NCI-H774 (cell line): ENCODE measurements at regions not wholly inside any gene's neighbourhood (a gene's known extent, or its start where the extent isn't known, plus 50 kb on each side); places are given as distances from the start of the nearest gene placed in this dataset.
"Not testable (repeated sequence)": the region's sequence is repeated elsewhere in the genome, so short reads cannot be mapped to it uniquely, and the experiment has no call there.

Experiments
- DNase-seq: peaks from one replicate; lab custom pipeline; 2025; lab: John Stamatoyannopoulos, UW

DNA sequence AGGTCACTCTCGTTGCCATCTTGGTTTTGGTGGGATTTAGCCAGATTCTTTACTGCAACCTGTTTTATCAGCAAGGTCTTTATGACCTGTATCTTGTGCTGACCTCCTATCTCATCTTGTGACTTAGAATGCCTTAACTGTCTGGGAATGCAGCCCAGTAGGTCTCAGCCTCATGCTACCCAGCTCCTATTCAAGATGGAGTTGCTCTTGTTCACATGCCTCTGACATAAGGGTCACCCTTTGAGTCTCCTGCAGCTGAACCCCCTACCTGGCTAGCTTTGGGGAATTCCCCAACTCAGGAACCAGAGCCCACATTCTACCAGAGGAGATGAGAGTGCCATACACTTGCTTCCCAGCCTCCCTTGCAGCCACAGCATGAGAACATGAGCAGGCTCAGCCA, 123.0 kb upstream of the ARHGEF3 start:
- not testable (repeated sequence) for DNase-seq

DNA sequence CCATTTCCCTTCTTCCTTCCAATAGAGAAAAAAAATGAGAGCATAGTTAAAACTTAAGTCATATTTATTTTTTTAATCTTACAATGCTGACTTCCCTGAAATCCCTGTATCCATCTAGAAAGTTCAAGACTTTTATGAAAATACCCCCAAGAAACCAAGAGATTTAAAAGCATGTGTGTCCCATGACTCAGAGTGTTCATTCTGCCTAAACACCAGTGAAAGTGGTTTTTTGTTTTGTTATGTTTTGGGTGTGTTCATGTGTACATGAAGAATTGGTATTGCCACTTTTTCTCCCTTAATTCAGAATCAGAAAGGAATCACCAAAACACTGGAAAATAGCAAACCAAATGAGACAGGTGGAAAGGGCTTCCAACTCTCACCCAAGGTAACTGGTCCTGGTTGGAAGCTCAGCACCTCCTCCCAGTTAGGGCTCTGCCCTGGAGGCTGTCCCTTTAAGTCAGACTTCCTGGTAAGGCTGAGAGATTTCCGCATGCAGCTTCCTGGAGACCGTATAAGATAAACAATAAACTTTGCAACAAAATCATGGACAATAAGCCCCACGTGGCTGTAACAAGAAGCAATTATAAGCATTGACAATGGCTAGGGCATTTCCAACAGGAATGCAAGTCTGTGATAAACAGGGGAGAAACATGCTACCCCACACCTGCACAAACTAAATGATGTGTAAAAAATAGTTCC, 121.9 kb upstream of the ARHGEF3 start:
- DNase-seq: no peak

GRCh38 chr3:56921573-56922453, 120.1 kb upstream of the ARHGEF3 start:
- DNase-seq: no peak

DNA sequence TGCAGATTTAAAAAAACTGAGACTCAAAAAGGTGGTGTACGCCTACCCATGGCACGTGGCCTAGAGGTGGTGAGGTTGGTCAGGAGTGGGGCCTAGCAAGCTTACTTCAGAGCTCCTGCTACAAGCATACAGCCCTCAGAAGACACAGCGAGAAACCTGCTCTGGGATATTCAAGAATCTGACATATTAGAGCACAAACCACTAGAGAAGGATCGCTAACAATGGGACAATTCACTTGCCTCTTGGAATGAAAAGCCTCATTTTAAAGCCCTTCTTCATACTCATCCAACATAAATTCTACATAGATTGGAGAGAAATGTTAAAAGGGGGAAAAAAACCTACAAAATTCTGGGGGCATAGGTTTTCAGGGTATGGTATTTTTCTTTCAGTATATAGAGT, 118.0 kb upstream of the ARHGEF3 start:
- no peak for DNase-seq

DNA sequence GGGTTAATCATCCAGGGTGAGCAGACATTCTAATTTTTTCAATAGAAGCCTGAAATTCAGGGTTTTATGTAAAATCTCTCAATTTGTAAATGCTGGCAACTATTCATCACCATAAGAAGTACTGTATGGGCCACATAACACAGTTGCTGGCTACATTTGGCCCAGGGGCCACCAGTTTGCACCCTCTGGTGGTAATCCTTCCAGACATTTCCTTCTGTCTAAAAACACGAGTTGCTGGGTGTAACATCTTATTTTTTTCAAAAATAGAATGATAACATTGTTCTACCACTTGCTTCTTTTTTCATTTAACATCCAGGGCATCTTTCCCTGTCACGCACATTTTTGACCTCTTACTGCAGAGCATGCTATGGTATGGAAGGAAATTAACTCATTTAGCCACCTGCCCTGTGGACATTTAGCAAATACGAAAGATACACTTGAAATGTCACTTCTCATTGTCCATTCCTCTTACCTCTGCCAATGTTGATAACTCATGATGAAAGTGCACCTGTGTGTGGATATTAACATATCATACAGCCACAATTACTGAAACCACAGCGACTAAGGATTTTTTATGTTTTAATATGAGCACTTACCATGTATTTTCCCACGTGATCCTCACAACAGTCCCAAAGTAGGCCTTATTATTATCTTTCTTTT, 117.5 kb upstream of the ARHGEF3 start:
- no peak for DNase-seq

GRCh38 chr3:56918111-56918568, 116.4 kb upstream of the ARHGEF3 start:
- no peak for DNase-seq

GRCh38 chr3:56917361-56918110, 115.8 kb upstream of the ARHGEF3 start:
- DNase-seq: no peak

DNA sequence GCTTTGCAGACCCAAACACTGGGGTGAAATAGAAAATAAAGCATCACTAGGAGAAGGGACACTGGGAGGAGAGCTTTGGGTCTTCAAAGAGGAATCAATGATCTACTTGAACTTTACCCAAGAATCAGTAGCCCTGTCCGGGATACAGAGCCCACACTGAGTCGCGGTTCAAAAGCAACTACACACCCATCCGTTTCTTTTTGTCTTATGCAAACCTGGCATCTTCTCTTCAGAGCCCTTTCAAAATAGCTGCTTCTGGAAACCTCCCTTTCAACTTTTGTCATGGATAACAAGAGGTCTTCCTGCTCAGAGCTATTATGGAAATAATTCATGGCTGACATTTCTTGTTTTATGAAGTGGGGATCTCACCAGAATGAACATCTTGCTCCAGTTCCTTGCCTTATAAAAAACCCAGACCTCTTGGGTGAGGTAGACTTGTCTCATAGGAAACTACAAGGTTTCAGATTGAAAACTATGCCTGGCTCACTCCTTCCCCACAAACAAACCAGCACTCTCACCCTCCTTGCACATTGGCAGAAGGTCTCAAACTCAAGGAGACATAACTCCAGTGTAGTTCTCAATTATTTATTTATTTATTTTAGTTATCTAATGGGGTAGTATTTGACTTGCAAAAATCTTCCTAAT, 115.1 kb upstream of the ARHGEF3 start:
- no peak for DNase-seq

- DNase-seq: no peak
These were observed 114.3 kb upstream of the ARHGEF3 start for GRCh38 chr3:56915966-56916586.

GRCh38 chr3:56914646-56915045, 112.9 kb upstream of the ARHGEF3 start:
- no peak for DNase-seq

DNA sequence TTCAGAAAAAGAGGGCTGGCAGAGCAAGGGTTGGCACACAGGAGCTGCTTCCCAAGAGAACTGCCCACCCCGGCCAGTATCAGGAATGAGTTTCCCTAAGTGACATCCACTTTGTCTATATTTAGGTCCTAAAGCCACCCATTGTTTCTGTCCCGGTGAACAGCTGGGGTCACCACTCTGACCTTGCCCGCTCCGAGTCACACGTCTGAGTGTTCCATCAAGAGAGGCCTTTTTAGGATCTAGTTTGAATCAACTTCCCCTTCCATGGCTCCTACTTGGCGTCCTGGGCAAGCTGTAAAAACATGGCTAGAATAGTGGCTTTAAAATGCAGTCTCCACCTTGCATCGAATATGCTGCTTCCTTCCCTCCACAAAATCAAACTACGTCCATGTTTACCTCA, 109.6 kb upstream of the ARHGEF3 start:
- no peak for DNase-seq

GRCh38 chr3:56909349-56909748, 107.6 kb upstream of the ARHGEF3 start:
- no peak for DNase-seq

GRCh38 chr3:56908004-56908403, 106.3 kb upstream of the ARHGEF3 start:
- DNase-seq: no peak

DNA sequence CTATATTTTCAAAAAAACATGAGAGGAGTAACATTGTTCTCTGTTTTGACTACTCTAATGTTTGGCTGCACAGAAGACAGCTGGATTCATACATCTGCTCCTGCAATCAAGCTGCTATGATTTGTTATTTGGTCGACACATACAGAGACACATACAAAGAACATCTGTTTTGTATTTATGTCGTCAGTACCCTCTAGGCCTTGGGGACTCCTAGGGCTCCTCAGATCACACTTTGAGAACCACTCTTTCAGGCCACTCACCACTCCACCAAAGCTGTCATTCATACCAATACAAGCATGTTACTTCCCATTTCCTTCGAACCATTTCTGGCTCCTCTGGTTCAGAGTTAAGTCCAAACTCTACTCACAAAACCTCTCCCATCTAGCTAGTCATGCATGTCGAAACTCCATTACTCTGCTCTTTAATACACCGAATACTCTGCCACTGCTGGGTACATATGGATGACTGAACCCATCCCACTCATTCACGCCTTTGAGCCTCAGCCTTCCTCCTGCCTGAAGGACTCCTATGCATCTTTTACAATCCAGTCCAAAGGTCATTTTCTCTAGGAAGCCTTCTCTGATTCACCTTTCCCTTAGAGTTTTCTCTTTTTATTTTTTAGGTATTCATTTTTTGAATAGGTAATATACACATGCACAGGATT, 102.9 kb upstream of the ARHGEF3 start:
- DNase-seq: no peak

- DNase-seq: no peak
These were observed 101.6 kb upstream of the ARHGEF3 start for GRCh38 chr3:56903231-56903782.

GRCh38 chr3:56902468-56903160, 100.9 kb upstream of the ARHGEF3 start:
- DNase-seq: no peak

GRCh38 chr3:56900801-56901200, 99.1 kb upstream of the ARHGEF3 start:
- DNase-seq: no peak

- DNase-seq: no peak
These were observed 98.1 kb upstream of the ARHGEF3 start for GRCh38 chr3:56899851-56900250.

- no peak for DNase-seq
These were observed 97.3 kb upstream of the ARHGEF3 start for GRCh38 chr3:56899078-56899477.

DNA sequence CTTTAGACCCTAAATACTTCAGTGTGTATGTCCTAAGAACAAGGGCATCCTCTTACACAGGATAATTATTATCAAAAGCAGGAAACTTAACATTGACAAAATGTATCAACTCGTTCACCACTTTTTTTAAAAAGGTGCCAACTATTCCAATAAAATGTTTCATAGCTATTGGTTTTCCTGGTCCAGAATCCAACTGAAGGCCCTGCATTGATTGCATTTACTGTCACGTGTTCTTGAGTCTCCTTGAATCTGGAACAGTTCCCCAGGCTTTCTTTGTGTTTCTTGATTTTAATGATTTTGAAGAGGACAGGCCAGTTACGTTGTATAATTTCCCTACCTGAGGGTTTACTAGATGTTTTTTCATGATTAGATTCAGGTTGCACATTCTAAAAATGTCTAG, 94.6 kb upstream of the ARHGEF3 start:
- no peak for DNase-seq
